ENCODE measurements at regions not wholly inside any gene's neighbourhood (a gene's known extent, or its start where the extent isn't known, plus 50 kb on each side); places are given as distances from the start of the nearest gene placed in this dataset.
"Not testable (repeated sequence)": the region's sequence is repeated elsewhere in the genome, so short reads cannot be mapped to it uniquely, and the experiment has no call there.

DNA sequence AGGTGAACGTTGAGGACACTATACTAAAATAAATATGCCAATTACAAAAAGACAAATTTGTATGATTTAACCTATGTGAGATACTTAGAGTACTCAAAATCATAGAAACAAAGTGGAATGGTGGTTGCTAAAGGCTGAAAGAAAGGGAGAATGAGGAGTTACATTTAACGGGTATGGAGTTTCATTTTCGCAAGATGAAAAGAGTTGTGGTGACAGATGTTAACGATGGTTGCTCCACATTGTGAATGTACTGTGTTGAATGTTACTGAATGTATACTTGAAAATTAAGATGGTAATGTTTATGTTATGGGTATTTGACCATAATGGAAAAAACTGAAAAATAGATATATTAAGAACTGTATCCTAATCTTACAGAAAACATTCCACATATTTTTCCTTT is 51.3 kb upstream of the MOCS2 start:
- DNase-seq = no peak

DNA sequence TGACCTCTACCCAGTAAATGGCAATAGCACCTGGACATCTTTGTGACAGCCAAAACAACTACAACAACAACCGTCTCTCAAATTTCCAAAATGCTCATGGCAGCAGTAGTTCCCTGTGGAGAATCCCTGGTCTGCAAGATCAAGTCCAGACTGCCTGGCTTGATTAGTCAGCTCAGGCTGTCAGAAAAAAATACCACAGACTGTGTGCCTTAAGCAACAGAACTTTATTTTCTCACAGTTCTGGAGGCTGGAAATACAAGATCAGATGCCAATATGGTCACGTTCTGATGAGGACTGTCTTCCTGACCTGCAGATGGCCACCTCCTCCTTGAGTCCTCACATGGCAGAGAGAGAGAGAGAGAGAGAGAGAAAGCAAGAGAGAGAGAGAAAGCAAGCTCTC is 52.3 kb upstream of the MOCS2 start:
- no peak for DNase-seq

DNA sequence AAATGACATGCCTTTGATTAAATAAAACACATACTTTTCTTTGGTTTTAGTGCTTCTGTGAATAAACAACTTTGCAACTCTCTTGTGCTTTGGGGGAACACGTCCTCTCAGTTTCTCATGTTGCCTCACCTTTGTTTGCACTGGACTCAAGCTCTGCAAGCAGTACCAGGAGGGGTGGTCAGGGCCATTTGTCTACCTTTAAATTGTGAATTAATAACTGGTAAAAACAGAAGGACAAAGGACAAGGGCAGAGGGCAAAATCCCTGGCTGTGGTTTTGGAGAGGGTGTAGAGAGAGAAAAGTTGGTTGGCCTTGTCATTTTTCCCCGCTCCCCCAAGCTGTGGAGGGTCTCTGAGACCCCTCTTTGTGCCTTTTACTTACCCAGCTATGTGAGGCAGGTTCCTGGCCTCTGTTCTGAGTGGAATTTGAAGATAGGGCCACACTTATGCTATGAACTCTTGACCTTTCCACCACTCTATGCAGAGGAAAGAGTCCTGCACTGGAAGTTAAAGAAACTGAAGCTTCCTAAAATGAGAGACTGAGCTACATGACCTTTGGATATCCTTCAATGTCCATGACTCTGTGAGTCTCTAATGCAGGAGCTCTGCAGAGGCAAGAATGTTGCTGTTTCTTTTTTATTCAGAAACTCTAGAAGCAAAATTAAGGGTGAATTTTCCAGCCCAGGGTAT is 55.1 kb upstream of the MOCS2 start:
- no peak for DNase-seq

DNA sequence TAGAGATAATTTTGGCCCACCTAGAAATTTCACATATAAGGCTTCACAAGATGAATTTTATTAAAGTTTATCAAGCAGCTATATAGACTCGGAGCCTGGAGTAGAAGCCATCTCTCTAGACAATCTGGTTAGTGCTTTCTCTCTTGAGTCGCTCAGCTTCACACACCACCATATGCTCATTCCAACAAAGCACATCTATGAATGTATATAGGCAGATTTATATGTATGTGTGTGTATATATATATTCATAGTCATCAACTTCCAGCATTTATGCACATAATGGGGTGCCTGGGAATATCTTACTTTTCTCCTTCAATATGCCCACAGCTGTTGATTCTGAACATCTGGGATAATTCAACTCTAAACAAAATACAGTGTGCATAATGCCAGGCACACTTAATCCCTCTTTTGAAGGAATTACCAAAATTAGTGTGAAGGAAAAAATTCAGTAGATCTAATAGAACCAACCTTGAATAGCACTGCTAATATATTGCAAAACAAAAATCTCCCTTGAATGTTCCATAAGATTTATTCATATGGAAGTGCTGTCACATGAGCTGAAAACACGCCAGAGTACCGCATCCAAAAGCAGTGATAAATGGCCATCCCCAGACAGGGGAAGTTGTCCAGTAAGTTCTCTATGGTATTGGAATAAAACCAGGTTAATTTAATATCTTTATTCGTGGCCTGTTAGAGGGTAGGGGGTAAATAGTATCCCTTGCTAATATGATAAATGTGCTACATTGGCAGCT is 56.0 kb upstream of the MOCS2 start:
- DNase-seq = no peak

DNA sequence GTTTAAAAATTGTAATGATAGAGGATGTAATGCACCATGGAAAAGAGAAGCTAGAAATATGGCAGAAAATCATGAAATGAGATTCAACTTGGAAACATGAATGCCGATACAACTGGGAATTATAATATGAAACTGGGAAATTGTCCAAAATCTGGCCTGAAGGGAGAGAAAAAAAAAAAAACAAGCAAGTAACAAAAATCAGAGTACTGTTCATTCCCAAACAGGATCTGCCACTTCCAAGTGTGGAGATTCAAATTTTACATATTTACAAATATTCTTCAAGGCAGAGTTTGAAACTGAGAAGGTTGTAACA is 56.6 kb upstream of the MOCS2 start:
- DNase-seq = no peak

DNA sequence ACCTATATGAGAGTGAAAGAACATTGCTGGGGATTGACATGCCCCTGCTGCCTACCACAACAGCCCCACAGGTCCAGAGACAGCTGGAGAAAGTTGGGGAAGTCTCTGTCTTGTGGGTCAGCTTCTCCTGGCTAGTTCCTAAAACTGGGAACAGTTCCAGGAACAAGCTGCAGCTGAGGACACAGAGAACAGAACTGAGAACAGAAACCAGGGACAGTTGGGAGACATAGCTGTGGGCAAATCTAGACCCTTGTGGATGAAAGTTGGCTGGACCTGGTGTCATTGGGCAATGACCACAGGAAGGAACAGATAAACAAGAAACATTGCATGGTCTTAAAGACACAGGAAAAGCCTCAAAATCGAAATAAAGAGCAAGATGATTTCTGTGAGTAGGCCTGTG is 58.3 kb upstream of the MOCS2 start:
- DNase-seq = no peak

DNA sequence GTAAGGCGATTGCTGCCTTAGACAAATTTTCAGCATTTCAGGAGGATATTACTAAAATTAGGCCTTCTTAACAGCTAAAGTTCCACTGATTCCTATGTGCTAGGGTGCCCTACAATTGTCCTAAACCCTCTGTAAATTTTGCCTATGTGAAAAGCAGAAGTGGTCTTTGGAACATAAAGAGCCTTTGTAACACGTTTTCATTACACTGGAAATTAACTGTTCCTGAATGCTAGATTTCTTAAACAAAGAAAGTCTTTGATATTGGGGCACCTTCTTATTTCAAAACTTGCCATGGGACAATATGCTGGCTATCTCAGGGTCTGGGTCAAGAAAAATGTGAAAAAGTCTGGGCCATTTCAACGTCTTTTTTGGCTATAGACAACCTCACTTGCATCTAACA is 60.4 kb upstream of the MOCS2 start:
- no peak for DNase-seq

DNA sequence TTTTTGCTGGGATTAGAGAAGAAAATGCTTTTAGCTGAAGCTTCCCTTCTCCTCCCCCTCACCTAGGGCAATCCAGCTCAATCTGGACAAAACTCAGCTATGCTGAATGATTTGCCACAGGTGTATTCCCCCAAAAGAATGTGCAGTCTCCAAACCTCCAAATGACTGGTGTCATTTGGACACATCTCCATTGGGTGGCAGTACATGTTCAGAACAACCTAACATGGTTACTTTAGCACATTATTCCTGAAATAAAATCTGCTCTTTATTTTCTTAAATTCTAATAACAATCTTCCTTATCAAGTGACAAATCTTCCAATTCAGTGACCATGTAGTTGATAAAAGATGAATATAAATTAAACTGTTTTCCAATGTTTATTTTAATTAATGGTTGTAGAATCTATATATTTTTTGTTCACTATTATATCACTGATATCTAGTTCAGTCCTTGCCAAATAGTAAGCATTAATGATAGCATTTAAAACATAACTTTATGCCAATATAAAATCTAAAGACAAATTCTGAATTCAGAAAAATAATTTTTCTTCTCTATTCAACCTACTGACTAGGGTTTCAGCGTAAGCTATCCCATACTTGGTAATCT is 61.3 kb upstream of the MOCS2 start:
- peak; percentile 16 for DNase-seq

DNA sequence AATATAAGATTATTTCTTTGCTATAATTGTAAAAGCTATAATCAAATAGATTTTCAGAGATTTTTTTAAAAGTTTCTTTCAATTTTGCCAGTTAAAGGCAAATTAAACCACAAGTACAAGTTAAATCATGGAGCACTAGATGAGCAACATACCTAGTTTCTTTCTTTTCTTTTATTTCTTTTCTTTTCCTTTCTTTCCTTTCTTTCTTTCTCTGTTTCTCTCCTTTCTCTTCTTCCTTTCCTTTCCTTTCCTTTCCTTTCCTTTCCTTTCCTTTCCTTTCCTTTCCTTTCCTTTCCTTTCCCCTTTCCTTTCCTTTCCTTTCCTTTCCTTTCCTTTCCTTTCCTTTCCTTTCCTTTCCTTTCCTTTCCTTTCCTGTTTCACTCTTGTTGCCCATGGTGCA is 62.5 kb upstream of the MOCS2 start:
- not testable (repeated sequence) for DNase-seq

DNA sequence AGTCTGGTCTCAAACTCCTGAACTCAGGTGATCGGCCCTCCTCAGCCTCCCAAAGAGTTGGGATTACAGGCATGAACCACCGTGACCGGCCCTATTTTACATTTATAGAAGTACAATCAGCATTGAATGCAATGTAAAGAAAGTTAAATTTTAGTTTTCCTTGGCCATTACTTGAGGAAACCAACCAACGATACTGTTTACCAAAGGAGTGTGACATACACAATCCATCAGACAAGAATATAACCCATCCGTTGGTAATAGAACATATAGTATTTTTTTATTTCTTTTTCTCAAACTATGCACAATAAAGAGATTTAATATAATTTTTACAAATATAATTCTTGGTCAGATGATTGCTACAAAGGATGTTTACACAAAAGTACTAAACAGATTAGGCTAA is 63.1 kb upstream of the MOCS2 start:
- DNase-seq = no peak

DNA sequence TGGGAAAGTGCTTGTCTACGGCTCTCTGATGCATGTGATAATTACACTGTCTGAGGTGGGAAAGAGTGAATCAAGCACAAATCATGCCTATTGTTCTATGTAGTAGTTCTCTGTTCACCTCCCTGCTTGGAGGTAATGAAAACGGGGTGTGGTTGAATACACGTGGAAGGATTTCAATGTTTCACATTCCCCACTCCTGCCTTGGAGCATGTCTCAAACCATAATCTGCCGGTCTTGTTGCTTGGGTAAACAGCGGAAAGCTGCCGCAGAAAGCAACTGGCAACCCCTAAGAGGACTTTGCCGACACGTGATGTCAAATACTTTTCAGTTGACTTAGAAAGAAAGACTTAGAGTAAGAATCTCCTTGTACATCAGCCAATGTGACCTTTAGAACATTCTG is 63.5 kb upstream of the MOCS2 start:
- no peak for DNase-seq

DNA sequence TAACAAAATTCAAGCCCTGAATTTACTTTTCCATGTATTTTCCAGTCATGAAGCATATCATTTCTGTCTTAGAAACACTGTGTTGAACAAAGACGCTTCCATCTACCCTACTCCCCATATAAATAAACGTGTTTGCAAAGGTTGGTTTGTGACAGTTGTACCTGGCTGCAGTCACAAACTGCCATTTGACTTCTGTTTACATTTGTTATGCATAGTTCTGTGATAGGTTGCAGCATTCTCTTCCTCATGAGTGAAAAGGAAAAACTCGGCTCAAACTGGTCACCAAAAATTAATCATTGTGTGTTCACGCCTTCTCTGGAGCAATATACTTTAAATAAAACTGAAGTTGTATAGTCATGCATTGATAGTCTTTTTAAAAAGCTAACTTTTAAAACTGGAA is 69.3 kb upstream of the MOCS2 start:
- DNase-seq = no peak

DNA sequence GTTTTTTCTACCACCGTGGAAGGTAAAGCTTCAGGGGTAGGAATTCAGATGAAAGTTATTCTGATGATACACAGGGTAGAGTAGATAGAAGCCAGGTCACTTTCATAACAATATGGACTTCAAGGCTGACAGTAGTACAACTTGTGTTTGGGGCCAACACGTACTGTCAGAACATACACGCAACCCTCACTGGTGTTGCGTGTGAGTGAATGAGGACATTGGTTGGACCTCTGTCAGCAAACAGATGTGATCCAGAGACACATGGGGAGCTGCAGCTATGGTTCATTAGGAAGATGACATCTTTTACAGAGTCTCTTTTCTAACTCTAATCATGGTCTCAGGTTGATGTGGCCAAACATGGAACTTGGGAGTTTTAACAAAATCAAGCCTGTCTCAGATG is 70.1 kb upstream of the MOCS2 start:
- DNase-seq = no peak

DNA sequence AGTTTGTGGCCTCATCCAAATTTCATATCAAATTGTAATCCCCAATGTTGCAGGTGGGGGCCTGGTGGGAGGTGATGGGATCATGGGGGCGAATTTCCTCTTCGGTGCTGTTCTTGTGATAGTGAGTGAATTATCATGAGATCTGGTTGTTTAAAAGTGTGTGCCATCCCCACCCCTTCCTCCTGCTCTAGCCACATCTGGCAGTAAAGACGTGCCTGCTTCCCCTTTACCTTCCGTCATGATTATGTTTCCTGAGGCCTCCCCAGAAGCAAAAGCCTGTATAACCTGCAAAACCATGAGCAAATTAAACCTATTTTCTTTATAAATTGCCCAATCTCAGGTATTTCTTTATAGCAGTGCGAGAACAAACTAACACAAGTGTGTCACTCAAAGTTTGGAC is 71.0 kb upstream of the MOCS2 start:
- no peak for DNase-seq

DNA sequence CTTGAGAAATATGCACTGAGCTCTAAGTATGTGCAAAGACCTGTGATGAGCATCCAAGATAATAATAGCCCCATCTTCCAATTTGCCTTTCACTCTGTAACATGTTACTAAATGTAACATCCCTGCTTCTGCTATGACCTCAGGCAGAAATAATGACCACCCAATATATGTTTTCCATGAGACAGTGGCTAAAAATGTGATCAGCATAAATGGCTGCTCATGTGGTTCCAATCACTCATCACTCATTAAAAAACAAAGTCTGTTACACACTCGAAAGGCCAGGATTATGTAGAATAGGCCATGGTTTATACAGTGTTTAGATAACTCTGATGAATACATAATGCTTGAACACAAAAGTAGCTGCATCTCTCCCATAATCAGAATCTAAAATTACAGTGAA is 71.4 kb upstream of the MOCS2 start:
- DNase-seq = no peak

DNA sequence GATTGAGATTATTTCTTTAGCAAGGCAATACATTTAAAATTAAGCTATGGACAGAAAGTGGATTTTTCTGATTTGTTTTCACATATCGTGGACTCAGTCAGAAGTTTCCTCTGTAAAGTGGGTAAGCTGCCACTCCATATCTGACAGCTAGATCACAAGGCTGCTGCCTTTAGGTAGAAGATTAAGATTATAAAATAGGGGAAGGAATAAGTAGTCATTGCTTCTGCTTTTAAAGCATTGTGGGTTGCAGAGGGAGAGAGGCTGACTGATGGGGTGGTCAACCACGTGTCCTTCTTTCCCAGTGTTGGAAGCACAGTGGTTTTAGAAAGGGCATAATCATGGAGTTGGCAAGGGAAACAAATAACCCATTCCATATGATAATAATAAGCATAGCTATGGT is 74.3 kb upstream of the MOCS2 start:
- DNase-seq = no peak

DNA sequence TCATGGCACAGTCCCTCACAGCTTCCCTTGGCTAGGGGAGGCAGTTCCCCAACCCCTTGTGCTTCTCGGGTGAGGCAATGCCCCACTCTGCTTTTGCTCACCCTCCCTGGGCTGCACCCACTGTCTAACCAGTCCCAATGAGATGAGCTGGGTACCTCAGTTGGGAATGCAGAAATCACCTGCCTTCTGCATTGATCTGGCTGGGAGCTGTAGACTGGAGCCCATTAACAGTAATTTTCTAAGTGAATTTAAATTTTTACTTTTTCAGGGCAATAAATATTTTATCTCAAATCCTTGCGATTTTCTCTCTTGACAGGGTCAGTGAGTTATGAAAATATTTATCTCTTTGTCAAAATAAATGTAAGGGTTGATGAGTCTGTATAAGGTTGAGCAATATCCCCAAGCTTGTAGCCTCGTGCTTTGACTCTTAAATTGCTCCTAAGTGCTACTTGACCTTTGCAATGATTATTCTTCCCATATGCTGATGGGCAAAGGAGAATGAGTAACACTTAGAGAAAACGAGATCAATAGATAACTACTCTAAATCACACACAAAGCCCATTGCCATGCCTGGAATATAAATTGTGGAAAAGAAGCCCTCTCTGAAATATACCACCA is 82.1 kb upstream of the MOCS2 start:
- DNase-seq = no peak

DNA sequence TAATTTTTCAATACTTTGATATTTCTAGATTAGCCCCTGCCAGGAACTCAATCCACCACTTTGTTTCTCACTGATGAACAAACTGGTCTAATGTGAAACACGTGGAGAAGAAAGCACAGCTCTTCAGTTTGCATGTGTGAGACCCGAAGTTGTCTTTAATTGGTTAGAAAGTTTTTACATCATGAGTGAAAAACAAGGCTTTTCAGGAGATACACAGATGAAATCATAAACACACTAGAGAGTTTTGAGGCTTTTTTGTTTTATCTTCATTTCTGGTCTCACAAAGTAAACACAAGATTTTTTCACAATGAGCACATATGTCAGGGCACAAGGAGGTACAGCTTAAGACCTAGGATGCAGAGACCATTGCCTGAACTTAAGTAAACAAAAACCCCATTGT is 84.5 kb upstream of the MOCS2 start:
- no peak for DNase-seq

DNA sequence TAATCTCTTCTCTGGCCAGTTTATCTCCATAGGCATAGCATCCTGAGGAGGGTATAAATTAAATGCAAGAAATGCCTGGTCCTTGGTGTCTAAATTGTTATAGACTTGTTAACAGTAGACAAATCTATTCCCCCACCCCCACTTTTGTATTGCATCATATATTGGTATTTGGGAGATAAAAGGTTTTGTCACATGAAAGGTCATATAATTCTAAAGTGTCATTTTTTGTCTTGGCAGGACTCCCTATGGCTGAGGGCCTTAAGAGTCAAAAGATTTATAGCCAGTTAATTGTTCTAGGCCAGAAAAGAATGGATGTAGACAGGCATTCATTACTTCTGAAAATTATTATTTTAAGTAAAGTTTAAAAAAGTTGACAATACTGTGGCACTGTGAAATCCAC is 90.3 kb upstream of the MOCS2 start:
- no peak for DNase-seq

DNA sequence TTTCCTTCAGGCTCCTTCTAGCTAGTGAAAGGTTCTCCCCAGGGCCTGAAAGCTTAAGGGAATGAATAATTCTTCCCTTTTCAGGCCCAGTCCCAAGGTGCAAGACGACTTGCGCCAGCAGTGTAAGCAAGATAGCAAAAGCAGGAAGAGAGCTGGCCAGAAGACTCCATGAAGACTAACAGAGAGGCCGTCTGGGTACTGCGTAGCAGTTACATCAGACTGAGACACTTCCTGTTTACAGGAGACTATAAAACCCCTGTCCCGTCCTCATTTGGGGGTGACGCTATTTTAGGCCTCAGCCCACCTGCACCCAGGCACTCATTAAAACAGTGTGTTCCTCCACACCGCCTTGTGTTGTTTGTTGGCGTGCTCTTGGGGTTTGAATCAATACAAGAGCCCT is 90.7 kb upstream of the MOCS2 start:
- DNase-seq = no peak

DNA sequence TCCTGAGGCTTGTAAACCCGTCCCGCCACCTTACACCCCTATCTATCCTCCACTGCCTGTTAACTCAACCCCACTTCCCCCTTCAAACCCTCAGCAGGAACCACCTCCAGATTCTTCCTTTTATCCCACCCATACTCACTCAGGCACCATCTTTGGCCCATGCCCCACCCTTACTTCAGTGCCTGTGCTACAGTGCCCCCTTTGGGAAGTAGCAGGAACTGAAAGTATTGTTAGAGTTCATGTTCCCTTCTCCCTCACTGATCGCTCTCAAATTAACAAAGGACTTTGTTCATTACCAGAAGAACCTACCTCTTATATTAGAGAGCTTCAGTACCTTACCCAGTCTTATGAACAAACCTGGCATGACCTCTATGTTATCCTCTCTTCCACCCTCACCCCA is 92.2 kb upstream of the MOCS2 start:
- DNase-seq = no peak

DNA sequence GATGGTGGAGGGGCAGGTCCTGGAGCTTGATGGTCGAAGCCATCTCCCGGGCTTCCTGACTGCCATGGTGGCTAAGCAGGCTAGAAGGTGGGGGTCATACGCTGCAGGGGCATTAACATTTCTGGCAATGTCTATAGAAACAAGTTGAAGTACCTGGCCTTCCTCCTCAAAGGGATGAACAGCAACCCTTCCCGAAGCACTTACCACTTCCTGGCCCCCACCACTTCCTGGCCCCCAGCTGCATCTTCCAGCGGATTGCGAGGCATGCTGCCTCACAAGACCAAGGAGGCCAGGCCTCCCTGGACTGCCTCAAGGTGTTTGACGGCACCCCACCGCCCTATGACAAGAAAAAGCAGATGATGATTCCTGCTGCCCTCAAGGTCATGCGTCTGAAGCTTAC is 97.0 kb upstream of the MOCS2 start:
- no peak for DNase-seq

DNA sequence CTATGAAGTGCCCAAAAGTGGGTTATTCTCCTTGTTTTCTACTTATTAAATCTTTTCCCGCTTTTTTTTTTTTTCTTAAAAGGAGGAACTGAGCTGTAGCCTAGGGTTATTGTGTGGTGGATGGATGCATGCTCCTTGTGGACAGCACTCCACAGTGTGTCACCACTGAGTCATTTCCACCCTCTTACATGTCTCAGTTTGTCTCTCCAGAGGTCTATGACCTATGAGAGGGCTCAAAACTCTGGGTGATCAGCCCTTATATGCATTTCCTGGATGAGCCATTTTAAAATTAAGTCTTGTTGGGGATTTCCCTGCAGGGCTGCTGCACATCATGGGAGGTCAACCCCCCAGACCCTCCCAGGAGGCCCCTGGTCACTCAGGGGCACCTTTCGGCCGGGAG is 102.2 kb upstream of the MOCS2 start:
- DNase-seq = no peak

DNA sequence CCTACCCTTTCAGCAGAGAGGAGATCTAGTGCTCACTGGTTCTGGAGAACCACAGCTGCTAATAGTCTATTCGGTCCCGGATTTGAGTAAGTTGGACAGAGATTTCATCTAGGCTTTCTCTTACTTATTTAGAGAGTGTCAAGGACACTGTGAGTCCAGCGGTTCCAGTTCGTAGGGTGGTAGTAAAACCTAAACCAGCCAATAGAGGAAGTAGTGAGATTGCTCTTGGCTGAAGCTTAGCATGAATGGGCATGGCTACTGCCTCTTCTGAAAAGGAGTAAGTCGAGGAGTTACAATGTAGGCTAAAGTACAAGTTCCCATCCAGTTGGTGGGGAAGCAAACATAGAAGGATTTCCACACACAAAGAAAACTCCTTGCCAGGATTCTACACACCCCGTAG is 109.6 kb upstream of the MOCS2 start:
- DNase-seq = no peak

Measured in NCI-H1105 treated with DMSO at 0.1 percent for 48 hours (cell line).